GM12878 (cell line): ENCODE measurements at regions not wholly inside any gene's neighbourhood (a gene's known extent, or its start where the extent isn't known, plus 50 kb on each side); places are given as distances from the start of the nearest gene placed in this dataset.

Experiments
- ATAC-seq: fragments of 200-7000 bp; cut with Tn5 transposase; 3 replicates; pipeline ENCODE4 v1.9.1; 2020; ENCODE audit warnings: mild to moderate bottlenecking, moderate library complexity
- BruUV-seq: library from RNA; stranded (reverse); fragments of 400-500 nt; replicated peaks from 2 replicates; lab custom pipeline; 2021; lab: Mats Ljungman, UMichigan
- CTCF ChIA-PET: fragments of 300-600 bp; sonication (Branson Sonifier 250); formaldehyde crosslinking; extraction: SDS; loops from one replicate; lab custom pipeline; 2021; ENCODE audit warnings: inconsistent platforms; lab: Yijun Ruan, JAX
- POLR2A ChIA-PET: fragments of 350-600 bp; formaldehyde crosslinking; extraction: SDS; loops from one replicate; lab custom pipeline; 2021; ENCODE audit warnings: inconsistent platforms; lab: Charles Lee
- RAD21 ChIA-PET: fragments of 300-600 bp; sonication (Branson Sonifier 250); formaldehyde crosslinking; loops from one replicate; lab custom pipeline; 2023; ENCODE audit warnings: antibody characterized with exemption; ENCODE audit not compliant: unreplicated experiment; lab: Charles Lee
- SMC1A ChIA-PET: fragments of 300-600 bp; sonication (Branson Sonifier 250); formaldehyde crosslinking; loops from one replicate; lab custom pipeline; 2023; ENCODE audit not compliant: unreplicated experiment, uncharacterized antibody; lab: Charles Lee
- DNase-seq: peaks from one replicate; pipeline ENCODE4 v3.0.0-alpha.2; 2011; ENCODE audit warnings: low read depth, low spot score
- FAIRE-seq: peaks from 3 replicates; lab custom pipeline; 2011; peaks lifted over from hg19 to GRCh38; lab: Jason Lieb, UNC
- H2AFZ ChIP-seq: 2 replicates; pipeline ENCODE4 v1.6.0; 2011; ENCODE audit warnings: low read depth, low read length, control low read depth; ENCODE audit not compliant: control insufficient read depth
- H3K27ac ChIP-seq: 2 replicates; pipeline ENCODE4 v1.5.1; 2011; ENCODE audit warnings: control low read depth; ENCODE audit not compliant: control insufficient read depth, insufficient read depth
- H3K27me3 ChIP-seq, 2 experiments: replicated peaks in 1 of 2; 2 replicates each; pipeline versions ENCODE4 v1.6.0 to v1.6.1; 2011; ENCODE audit warnings: low read length in 1 of 2; ENCODE audit not compliant: control insufficient read depth in 2 of 2, insufficient read depth in 2 of 2
- H3K36me3 ChIP-seq, 2 experiments: 2 replicates each; pipeline ENCODE4 v1.5.1; 2011; ENCODE audit warnings: low read length in 1 of 2; ENCODE audit not compliant: control insufficient read depth in 2 of 2, insufficient read depth in 2 of 2
- H3K4me1 ChIP-seq: 2 replicates; pipeline ENCODE4 v1.6.1; 2011; ENCODE audit warnings: mild to moderate bottlenecking, low read length, moderate library complexity, mixed read lengths; ENCODE audit not compliant: control insufficient read depth, insufficient read depth
- H3K4me2 ChIP-seq: 2 replicates; pipeline ENCODE4 v1.6.0; 2011; ENCODE audit warnings: control low read depth; ENCODE audit not compliant: control insufficient read depth, insufficient read depth
- H3K4me3 ChIP-seq: fragments of 200-600 bp; sonication (generic); 2 replicates; pipeline ENCODE4 v1.5.1; 2016
- H3K79me2 ChIP-seq: 2 replicates; pipeline ENCODE4 v1.6.0; 2011; ENCODE audit warnings: low read length; ENCODE audit not compliant: control insufficient read depth, insufficient read depth
- H3K9ac ChIP-seq: 2 replicates; pipeline ENCODE4 v1.8.0; 2011; ENCODE audit warnings: low read length, control low read depth, mixed read lengths; ENCODE audit not compliant: control insufficient read depth, insufficient read depth
- H3K9me3 ChIP-seq: replicated peaks from 3 replicates; pipeline ENCODE4 v1.5.1; 2011; ENCODE audit warnings: mild to moderate bottlenecking, low read length; ENCODE audit not compliant: control insufficient read depth, insufficient read depth
- H4K20me1 ChIP-seq: 2 replicates; pipeline ENCODE4 v1.6.0; 2011; ENCODE audit not compliant: control insufficient read depth, insufficient read depth
- ATF3 ChIP-seq: IDR thresholded peaks from 2 replicates; pipeline ENCODE4 v1.6.1; 2011; ENCODE audit warnings: low read depth, mild to moderate bottlenecking, low read length, moderate library complexity, borderline replicate concordance; ENCODE audit errors: extremely low read depth
- BHLHE40 ChIP-seq, 2 experiments: fragments of 450-650 bp in 1 of 2; IDR thresholded peaks; 2 replicates each; pipeline ENCODE4 v1.6.1; 2011 to 2017; ENCODE audit warnings: low read depth in 2 of 2, borderline replicate concordance in 1 of 2, improper control_type of control experiment in 1 of 2, low read length in 1 of 2, mild to moderate bottlenecking in 1 of 2
- BMI1 ChIP-seq: fragments of 450-650 bp; IDR thresholded peaks from 2 replicates; pipeline ENCODE4 v1.6.1; 2016; ENCODE audit warnings: mild to moderate bottlenecking, moderate library complexity, borderline replicate concordance
- CHD1 ChIP-seq: IDR thresholded peaks from 2 replicates; pipeline ENCODE4 v1.6.1; 2012; ENCODE audit warnings: low read depth, low read length, improper control_type of control experiment
- FOXK2 ChIP-seq: fragments of 450-650 bp; IDR thresholded peaks from 2 replicates; pipeline ENCODE4 v1.6.1; 2017; ENCODE audit warnings: mild to moderate bottlenecking, moderate library complexity
- HDGF ChIP-seq: fragments of 450-650 bp; IDR thresholded peaks from 2 replicates; pipeline ENCODE4 v1.6.1; 2016; ENCODE audit warnings: antibody characterized with exemption
- MYC ChIP-seq: IDR thresholded peaks from 2 replicates; pipeline ENCODE4 v1.6.1; 2011; ENCODE audit warnings: mild to moderate bottlenecking, low read length, moderate library complexity, inconsistent platforms; ENCODE audit not compliant: insufficient read depth, insufficient replicate concordance, insufficient read length, severe bottlenecking
- NBN ChIP-seq: fragments of 450-650 bp; IDR thresholded peaks from 2 replicates; pipeline ENCODE4 v1.6.1; 2016
- NFXL1 ChIP-seq: fragments of 450-650 bp; IDR thresholded peaks from 2 replicates; pipeline ENCODE4 v1.6.1; 2017; ENCODE audit warnings: antibody characterized with exemption, mild to moderate bottlenecking, borderline replicate concordance
- NFYA ChIP-seq: IDR thresholded peaks from 2 replicates; pipeline ENCODE4 v1.6.1; 2011; ENCODE audit warnings: low read depth, mild to moderate bottlenecking, low read length, improper control_type of control experiment, borderline replicate concordance
- NRF1 ChIP-seq: conservative IDR thresholded peaks from 2 replicates; pipeline ENCODE4 v1.6.1; 2011; ENCODE audit warnings: mild to moderate bottlenecking, low read depth, low read length, improper control_type of control experiment
- PAX8 ChIP-seq: fragments of 450-650 bp; IDR thresholded peaks from 2 replicates; pipeline ENCODE4 v1.6.1; 2017; ENCODE audit warnings: mild to moderate bottlenecking, moderate library complexity
- POU2F2 ChIP-seq: IDR thresholded peaks from 3 replicates; pipeline ENCODE4 v1.6.1; 2011; ENCODE audit warnings: low read depth, mild to moderate bottlenecking, low read length, borderline replicate concordance
- PRDM15 ChIP-seq: fragments of 450-650 bp; formaldehyde crosslinking; IDR thresholded peaks from 2 replicates; pipeline ENCODE4 v1.4.0; 2020; ENCODE audit warnings: mild to moderate bottlenecking, moderate library complexity
- SP1 ChIP-seq: IDR thresholded peaks from one replicate; pipeline ENCODE4 v1.6.1; 2011; ENCODE audit warnings: low read depth, low read length
- SRF ChIP-seq, 2 experiments: IDR thresholded peaks; 2 replicates each; pipeline ENCODE4 v1.6.1; 2011; ENCODE audit warnings: low read depth in 2 of 2, low read length in 2 of 2, mild to moderate bottlenecking in 1 of 2, moderate library complexity in 1 of 2
- WGBS: methylation state at CpG from one replicate; pipeline ENCODE4 v1.1.6; 2016; ENCODE audit warnings: low lambda C conversion rate; ENCODE audit not compliant: insufficient replicate concordance, insufficient coverage; ENCODE audit errors: missing lambda C conversion rate; 5-methylcytosine and 5-hydroxymethylcytosine counted together
- in situ Hi-C: fragments of 300-500 bp; cut with MboI; formaldehyde crosslinking; loops from 9 replicates; pipeline ENCODE4 v1.14.3; 2018; ENCODE audit warnings: mixed read lengths
- intact Hi-C: fragments of 100-400 bp; cut with micrococcal nuclease; formaldehyde crosslinking; loops from one replicate; pipeline ENCODE4 v1.14.2; 2022; ENCODE audit not compliant: unreplicated experiment
- TF ChIP-seq, protein P1 (sequence below): fragments of 450-650 bp; formaldehyde crosslinking; IDR thresholded peaks from 2 replicates; pipeline ENCODE4 v1.4.0; 2022; ENCODE audit warnings: mild to moderate bottlenecking, moderate library complexity

GRCh38 chr4:14743172-14743571 lies 259.1 kb upstream of the CPEB2 start:
- no peak overlapping the region for H2AFZ ChIP-seq
- TF ChIP-seq POU2F2 = no peak
- TF ChIP-seq CHD1 = no peak
- TF ChIP-seq HDGF = no peak
- no peak for TF ChIP-seq BHLHE40 (IDR thresholded peaks at IDR 0.05; ENCODE audit: borderline replicate concordance in 1 of 2, low read depth in 2 of 2, low read length in 1 of 2)
- no peak for TF ChIP-seq PAX8
- no peak for TF ChIP-seq SRF (IDR thresholded peaks at IDR 0.05; ENCODE audit: low read depth in 2 of 2, low read length in 2 of 2)
- TF ChIP-seq MYC = no peak
- no peak for TF ChIP-seq NFXL1
- TF ChIP-seq PRDM15 (CRISPR knock-in tag) = no peak
- no peak for TF ChIP-seq ATF3
- TF ChIP-seq NRF1 = no peak
- TF ChIP-seq NBN = no peak
- TF ChIP-seq, protein P1, sequence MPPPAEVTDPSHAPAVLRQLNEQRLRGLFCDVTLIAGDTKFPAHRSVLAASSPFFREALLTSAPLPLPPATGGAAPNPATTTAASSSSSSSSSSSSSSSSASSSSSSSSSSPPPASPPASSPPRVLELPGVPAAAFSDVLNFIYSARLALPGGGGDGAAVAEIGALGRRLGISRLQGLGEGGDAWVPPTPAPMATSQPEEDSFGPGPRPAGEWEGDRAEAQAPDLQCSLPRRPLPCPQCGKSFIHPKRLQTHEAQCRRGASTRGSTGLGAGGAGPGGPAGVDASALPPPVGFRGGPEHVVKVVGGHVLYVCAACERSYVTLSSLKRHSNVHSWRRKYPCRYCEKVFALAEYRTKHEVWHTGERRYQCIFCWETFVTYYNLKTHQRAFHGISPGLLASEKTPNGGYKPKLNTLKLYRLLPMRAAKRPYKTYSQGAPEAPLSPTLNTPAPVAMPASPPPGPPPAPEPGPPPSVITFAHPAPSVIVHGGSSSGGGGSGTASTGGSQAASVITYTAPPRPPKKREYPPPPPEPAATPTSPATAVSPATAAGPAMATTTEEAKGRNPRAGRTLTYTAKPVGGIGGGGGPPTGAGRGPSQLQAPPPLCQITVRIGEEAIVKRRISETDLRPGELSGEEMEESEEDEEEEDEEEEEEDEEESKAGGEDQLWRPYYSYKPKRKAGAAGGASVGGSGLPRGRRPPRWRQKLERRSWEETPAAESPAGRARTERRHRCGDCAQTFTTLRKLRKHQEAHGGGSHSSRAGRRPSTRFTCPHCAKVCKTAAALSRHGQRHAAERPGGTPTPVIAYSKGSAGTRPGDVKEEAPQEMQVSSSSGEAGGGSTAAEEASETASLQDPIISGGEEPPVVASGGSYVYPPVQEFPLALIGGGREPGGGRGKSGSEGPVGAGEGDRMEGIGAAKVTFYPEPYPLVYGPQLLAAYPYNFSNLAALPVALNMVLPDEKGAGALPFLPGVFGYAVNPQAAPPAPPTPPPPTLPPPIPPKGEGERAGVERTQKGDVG = no peak
- no peak for TF ChIP-seq FOXK2
- TF ChIP-seq BMI1 = no peak
- TF ChIP-seq NFYA = no peak
- TF ChIP-seq SP1 = no peak
- FAIRE-seq = no peak
- no peaks in the 10 kb centered on the region for H3K4me1 ChIP-seq
- ChIA-PET RAD21 (no interaction called here), POLR2A (no interaction called here), CTCF (interaction anchor here (0.6 kb wide), 1 partner anchor 399 kb away, joined by 3 read pairs; no protein-coding TSS in a partner anchor), SMC1A (no interaction called here)
- no peak for ATAC-seq
- BruUV-seq = no TSS peak
- in situ Hi-C loops = no loop called here
- H3K9ac ChIP-seq = no peak overlapping the region
- no peaks in the 10 kb centered on the region for H4K20me1 ChIP-seq
- 36% methylated on average over 5 of the region's 5 CpGs for WGBS
- intact Hi-C loops = loop anchor here (10.0 kb wide), 1 partner anchor 412 kb away; no protein-coding TSS in a partner anchor
- no peak overlapping the region for H3K4me2 ChIP-seq
- no peaks in the 10 kb centered on the region for H3K27me3 ChIP-seq
- H3K4me3 ChIP-seq = no peak overlapping the region
- no peak for DNase-seq
- H3K79me2 ChIP-seq = no peaks in the 10 kb centered on the region
- H3K9me3 ChIP-seq = no peaks in the 10 kb centered on the region
- no peaks in the 10 kb centered on the region for H3K36me3 ChIP-seq
- H3K27ac ChIP-seq = no peak overlapping the region
